Ovary (tissue), 3 donors: ENCODE measurements at regions not wholly inside any gene's neighbourhood (a gene's known extent, or its start where the extent isn't known, plus 50 kb on each side); places are given as distances from the start of the nearest gene placed in this dataset.

Experiments used
- POLR2A ChIP-seq: fragments of 450-650 bp; IDR thresholded peaks from one replicate; pipeline ENCODE4 v1.6.1; 2017; ENCODE audit warnings: antibody characterized with exemption, mild to moderate bottlenecking, moderate library complexity
- TF ChIP-seq, protein P1 (sequence below), 3 donors: fragments of 450-650 bp in 2 of 3; fragments of 200-600 bp in 1 of 3; IDR thresholded peaks; one replicate each; pipeline versions ENCODE4 v1.5.1 to v1.8.0; 2016 to 2022; ENCODE audit warnings: antibody characterized with exemption in 3 of 3, mild to moderate bottlenecking in 1 of 3
- donor health status: DM: no; HTN: no; CAD: no.

DNA sequence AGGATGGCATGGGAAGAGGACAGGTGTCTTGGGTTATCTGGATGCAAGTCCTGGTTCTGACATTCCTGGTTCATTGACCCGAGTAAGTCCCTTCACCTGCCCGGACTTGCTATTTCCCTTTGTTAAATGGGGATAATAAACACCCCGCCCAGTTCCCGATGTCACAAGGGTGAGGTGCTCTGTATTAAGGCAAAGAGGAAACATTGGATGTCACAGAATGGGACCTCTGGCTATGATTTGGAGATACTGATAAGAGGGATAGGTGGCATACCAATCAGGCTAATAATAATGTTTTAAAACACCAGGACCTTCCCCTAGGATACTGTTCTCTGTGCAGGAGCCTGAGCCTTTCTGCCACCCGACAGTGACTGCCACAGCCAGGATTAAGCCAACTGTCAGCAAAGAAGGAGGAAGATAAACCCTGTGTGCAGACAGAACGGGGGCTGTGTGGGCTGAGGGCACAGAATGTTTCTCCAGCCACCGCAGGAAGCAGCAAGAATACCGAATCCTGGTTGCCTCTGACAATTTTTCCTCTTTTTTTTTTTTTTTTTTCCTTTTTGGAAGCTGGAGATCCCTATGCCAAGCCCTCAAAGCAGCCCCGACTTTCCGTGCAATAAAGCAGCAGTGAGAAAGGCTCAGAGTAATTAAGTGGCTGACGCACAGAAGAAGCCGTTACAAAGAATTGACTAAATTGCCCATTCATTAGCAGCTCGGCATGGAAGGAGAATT, 336.6 kb downstream of the SMAD2 start:
- TF ChIP-seq, protein P1, sequence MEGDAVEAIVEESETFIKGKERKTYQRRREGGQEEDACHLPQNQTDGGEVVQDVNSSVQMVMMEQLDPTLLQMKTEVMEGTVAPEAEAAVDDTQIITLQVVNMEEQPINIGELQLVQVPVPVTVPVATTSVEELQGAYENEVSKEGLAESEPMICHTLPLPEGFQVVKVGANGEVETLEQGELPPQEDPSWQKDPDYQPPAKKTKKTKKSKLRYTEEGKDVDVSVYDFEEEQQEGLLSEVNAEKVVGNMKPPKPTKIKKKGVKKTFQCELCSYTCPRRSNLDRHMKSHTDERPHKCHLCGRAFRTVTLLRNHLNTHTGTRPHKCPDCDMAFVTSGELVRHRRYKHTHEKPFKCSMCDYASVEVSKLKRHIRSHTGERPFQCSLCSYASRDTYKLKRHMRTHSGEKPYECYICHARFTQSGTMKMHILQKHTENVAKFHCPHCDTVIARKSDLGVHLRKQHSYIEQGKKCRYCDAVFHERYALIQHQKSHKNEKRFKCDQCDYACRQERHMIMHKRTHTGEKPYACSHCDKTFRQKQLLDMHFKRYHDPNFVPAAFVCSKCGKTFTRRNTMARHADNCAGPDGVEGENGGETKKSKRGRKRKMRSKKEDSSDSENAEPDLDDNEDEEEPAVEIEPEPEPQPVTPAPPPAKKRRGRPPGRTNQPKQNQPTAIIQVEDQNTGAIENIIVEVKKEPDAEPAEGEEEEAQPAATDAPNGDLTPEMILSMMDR (IDR thresholded peaks at IDR 0.05): no peak
- TF ChIP-seq POLR2A: no peak
